Activated CD8-positive, alpha-beta T cell treated with anti-CD3 and anti-CD28 coated beads, Interleukin-2, amount 10 ng/mL, durations not matched to agents 7 days and 5 days (primary cell): ENCODE measurements at regions not wholly inside any gene's neighbourhood (a gene's known extent, or its start where the extent isn't known, plus 50 kb on each side); places are given as distances from the start of the nearest gene placed in this dataset.

Experiments
- ATAC-seq: fragments of 150-1000 bp; cut with Tn5 transposase; one replicate; pipeline ENCODE4 v1.10.0; 2021; ENCODE audit warnings: moderate library complexity
- CTCF ChIA-PET: fragments of 350-600 bp; sonication (Branson Sonifier 250); formaldehyde crosslinking; loops from one replicate; lab custom pipeline; 2021; ENCODE audit warnings: antibody characterized with exemption; lab: Charles Lee
- POLR2A ChIA-PET: fragments of 350-600 bp; sonication (Branson Sonifier 250); formaldehyde crosslinking; loops from one replicate; lab custom pipeline; 2021; ENCODE audit warnings: antibody characterized with exemption; lab: Charles Lee
- DNase-seq: peaks from one replicate; pipeline ENCODE4 v3.0.0-alpha.2; 2020
- H3K27ac Mint-ChIP-seq: one replicate; pipeline ENCODE4 v1.8.0; 2021; ENCODE audit warnings: mild to moderate bottlenecking, mixed read lengths
- H3K27me3 Mint-ChIP-seq: one replicate; pipeline ENCODE4 v1.8.0; 2021; ENCODE audit warnings: low read depth, mixed read lengths
- H3K36me3 Mint-ChIP-seq: one replicate; pipeline ENCODE4 v1.8.0; 2021; ENCODE audit warnings: low read depth, mixed read lengths
- H3K4me1 Mint-ChIP-seq: one replicate; pipeline ENCODE4 v1.8.0; 2021; ENCODE audit warnings: low read depth, mixed read lengths
- H3K4me3 Mint-ChIP-seq: one replicate; pipeline ENCODE4 v1.8.0; 2021; ENCODE audit warnings: mild to moderate bottlenecking, mixed read lengths
- H3K9me3 Mint-ChIP-seq: one replicate; pipeline ENCODE4 v1.8.0; 2022; ENCODE audit warnings: mixed read lengths; ENCODE audit not compliant: insufficient read depth

DNA sequence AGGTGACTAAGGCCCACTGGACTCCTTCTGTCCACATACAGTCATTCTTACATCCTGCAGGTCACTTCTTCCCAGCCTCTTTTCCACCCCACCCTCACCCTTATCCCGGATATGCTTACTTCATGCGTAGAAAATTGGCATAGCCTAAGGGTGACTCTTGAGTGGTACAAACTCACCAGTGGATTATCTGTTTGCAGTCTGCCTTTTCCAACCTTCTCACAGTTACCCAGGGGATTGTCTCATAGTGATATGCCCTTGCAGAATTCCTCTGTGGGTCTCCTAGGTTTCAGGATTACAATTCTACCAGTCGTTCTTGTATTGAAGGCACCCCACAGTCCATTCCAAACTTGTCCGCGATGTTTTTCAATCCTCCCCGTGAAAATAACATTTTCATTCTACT lies 752.9 kb upstream of the HS6ST1 start:
- H3K4me3 Mint-ChIP-seq = no peak overlapping the region
- ATAC-seq (no peak), DNase-seq (no peak)
- ChIA-PET CTCF (no interaction called here), POLR2A (no interaction called here)
- no peak overlapping the region for H3K27ac Mint-ChIP-seq
- H3K4me1 Mint-ChIP-seq = no peaks in the 10 kb centered on the region
- no peaks in the 10 kb centered on the region for H3K9me3 Mint-ChIP-seq
- no peaks in the 10 kb centered on the region for H3K27me3 Mint-ChIP-seq
- H3K36me3 Mint-ChIP-seq = no peaks in the 10 kb centered on the region

DNA sequence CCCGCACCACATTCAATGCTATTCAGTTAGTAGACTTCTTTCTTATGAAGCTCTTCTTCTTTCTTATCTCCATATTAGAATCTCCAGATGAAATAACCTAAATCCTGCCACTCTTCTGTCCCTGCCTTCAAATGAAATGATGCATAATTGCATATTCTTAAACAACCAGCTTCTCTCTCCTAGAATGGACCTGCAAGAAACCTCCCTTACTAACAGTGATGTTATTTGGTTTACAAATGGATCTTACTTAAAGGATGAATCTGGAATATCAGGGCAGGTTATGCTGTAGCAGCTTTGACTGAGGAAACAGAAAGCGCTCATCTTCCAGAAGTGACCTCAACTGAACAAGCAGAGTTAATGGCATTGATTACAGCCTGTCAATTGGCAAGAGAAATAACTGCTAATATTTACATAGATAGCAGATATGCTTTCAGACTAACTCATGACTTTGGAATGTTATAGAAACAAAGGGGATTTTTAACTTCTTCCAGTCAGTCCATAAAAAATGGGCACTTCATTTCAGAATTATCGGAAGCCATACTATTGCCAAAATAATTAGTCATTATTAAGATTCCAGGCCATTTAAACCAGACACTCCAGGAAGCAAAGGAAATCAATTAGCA lies 755.7 kb upstream of the HS6ST1 start:
- Mint-ChIP-seq H3K27ac (no peak overlapping the region), H3K27me3 (no peaks in the 10 kb centered on the region), H3K4me3 (no peak overlapping the region), H3K9me3 (no peaks in the 10 kb centered on the region), H3K4me1 (no peaks in the 10 kb centered on the region), H3K36me3 (no peaks in the 10 kb centered on the region)
- DNase-seq (no peak), ATAC-seq (no peak)
- POLR2A ChIA-PET = no interaction called here
- CTCF ChIA-PET = no interaction called here

DNA sequence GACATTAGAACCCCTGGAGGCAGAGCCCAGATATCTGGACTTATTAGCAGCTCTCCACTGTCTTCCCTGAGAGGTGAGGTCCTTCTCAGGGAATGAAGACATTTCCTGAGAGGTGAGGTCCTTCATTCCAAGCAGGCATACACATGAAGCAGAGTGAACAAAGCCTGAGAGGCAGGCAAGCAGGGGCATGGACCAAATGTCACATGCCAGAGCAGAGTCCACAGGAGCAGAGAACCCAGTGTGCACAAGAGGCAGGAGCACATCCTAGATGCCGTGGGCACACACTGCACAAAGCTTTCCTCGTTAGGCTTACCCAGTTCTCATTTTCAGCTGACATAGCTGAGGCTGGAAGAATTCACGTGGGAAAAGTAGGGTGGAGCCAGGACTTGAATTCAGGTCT lies 759.9 kb upstream of the HS6ST1 start:
- ATAC-seq (no peak), DNase-seq (no peak)
- Mint-ChIP-seq H3K9me3 (no peaks in the 10 kb centered on the region), H3K4me3 (no peak overlapping the region), H3K36me3 (no peaks in the 10 kb centered on the region), H3K27ac (no peak overlapping the region), H3K4me1 (no peaks in the 10 kb centered on the region), H3K27me3 (no peaks in the 10 kb centered on the region)
- ChIA-PET CTCF (no interaction called here), POLR2A (no interaction called here)

DNA sequence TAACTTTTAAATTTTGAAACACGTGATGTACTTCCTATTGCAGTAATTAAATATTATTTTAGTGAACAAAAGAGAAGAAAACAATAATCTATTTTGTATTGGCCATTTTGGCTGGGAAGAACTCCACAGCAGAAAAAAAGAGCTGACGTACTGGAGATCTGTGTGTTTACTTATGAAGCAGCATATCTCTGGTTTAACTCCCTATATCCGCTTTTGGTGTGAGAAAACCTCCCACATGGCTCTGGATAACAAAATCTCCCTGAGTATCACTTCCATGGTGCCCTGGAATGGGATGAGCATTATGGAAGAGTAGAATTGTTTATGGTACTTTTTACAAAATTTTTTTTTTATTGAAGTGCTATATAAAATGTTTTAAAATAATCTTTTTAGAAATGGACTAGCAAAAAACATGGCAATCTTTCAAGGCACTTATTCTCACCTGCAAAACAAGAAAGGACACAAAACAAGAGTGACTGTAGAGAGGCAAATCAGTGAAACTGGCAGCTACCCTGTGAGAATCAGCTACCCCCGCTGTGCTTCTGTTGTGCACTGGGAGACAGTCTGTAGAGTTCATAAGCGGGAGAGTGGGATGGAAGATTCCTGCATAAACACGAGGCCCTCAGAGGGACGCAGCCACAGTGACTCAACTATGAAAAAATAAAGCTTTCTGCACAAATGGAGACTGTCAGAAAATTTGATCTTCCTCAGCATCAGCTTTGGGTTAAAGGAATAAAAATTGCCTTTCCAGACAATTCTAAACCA lies 762.2 kb upstream of the HS6ST1 start:
- POLR2A ChIA-PET = no interaction called here
- Mint-ChIP-seq H3K36me3 (no peaks in the 10 kb centered on the region), H3K4me3 (no peak overlapping the region), H3K4me1 (no peaks in the 10 kb centered on the region), H3K27me3 (no peaks in the 10 kb centered on the region), H3K27ac (no peak overlapping the region), H3K9me3 (no peaks in the 10 kb centered on the region)
- CTCF ChIA-PET = no interaction called here
- DNase-seq = no peak
- ATAC-seq = no peak

DNA sequence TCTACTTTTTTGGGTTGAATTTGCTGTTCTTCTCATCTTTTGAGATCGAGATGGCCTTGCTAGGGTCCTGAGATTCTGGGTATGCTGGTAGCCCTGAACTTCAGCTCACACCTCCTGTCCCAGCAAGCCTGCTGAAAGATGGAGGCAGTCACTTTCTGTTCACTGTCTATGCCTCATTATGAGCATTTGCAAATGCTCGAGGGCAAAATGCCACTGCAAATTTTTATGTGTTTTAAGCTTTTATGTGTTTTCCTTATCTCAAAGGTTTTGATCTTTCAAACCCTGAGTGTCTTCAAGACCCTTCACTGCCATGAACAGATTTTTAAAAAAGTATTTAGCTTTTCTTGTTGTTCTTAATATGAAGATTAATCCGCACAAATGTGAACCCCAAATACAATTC lies 766.7 kb upstream of the HS6ST1 start:
- H3K27me3 Mint-ChIP-seq = no peaks in the 10 kb centered on the region
- ATAC-seq = no peak
- H3K4me3 Mint-ChIP-seq = no peak overlapping the region
- ChIA-PET POLR2A (no interaction called here), CTCF (no interaction called here)
- DNase-seq = no peak
- H3K36me3 Mint-ChIP-seq = no peaks in the 10 kb centered on the region
- H3K27ac Mint-ChIP-seq = no peak overlapping the region
- no peaks in the 10 kb centered on the region for H3K4me1 Mint-ChIP-seq
- no peaks in the 10 kb centered on the region for H3K9me3 Mint-ChIP-seq

DNA sequence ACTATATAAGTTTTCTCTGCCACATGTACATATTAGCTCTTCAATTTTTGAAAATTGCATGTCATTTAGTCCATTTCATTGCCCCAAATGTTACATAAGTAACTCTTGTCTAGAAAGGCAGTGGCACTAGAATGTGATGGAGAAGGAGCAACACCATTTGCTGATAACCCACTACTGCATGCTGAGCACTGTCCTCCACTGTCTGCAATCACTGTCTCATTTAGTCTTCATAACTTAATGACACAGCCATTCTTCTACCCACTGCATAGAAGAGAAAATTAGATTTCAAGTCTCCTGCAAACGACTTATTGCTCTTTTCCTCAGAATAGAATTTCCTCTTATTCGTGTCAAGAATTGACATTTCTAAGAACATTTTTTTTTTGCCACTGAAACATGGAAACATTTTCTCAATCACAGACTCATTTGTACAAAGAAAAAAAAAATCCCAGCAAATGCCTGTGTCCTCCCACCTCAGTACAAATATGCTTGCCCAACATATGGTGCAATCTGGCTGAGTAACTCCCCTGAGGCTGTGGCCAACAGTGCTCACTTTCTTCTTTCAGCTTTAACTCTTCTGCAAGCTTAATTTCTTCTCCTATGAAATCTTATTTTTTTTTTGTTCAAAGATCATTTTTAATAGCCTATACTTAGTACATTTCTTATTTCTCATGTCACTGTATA lies 768.6 kb upstream of the HS6ST1 start:
- no peaks in the 10 kb centered on the region for H3K4me1 Mint-ChIP-seq
- CTCF ChIA-PET = no interaction called here
- ATAC-seq (no peak), DNase-seq (no peak)
- H3K9me3 Mint-ChIP-seq = no peaks in the 10 kb centered on the region
- POLR2A ChIA-PET = no interaction called here
- no peaks in the 10 kb centered on the region for H3K36me3 Mint-ChIP-seq
- H3K27me3 Mint-ChIP-seq = no peaks in the 10 kb centered on the region
- H3K4me3 Mint-ChIP-seq = no peak overlapping the region
- H3K27ac Mint-ChIP-seq = no peak overlapping the region

DNA sequence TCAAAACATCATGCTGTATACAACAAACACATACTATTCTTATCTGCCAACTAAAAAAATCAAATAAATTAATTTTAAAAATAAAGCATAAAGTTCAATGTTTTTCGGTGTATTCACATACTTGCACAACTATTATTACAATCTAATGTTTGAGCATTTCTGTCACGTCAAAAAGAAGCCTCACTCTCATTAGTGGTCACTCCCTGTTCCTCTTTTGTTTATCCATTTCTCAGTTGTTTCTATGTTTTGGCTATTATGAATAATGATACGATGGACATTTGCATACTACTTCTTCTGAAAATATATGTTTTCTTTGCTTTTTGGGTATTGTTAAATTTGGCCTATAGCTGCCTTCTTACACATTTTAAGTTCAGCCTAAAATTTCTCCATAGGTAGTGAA lies 773.0 kb upstream of the HS6ST1 start:
- no peak for DNase-seq
- POLR2A ChIA-PET = no interaction called here
- H3K36me3 Mint-ChIP-seq = no peaks in the 10 kb centered on the region
- H3K27me3 Mint-ChIP-seq = no peaks in the 10 kb centered on the region
- no peaks in the 10 kb centered on the region for H3K4me1 Mint-ChIP-seq
- no peak overlapping the region for H3K27ac Mint-ChIP-seq
- no peak for ATAC-seq
- H3K4me3 Mint-ChIP-seq = no peak overlapping the region
- CTCF ChIA-PET = no interaction called here
- no peaks in the 10 kb centered on the region for H3K9me3 Mint-ChIP-seq

DNA sequence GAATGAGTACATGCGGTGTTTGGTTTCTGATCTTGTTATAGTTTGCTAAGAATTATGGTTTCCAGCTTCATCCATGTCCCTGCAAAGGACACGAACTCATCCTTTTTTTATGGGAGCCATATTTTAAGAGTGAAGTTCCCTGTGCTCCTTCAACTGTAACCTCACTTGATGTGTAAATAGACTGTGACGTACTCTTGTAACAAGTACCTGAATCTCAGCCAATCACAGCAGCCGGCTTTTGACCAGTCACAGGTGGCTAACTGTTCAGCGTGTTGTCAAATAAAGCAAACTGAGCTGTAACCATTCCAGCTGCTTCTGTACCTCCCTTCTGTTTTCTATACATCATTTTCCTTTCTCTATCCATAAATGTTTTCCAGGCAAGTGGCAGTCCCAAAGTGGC lies 774.3 kb upstream of the HS6ST1 start:
- ATAC-seq = no peak

DNA sequence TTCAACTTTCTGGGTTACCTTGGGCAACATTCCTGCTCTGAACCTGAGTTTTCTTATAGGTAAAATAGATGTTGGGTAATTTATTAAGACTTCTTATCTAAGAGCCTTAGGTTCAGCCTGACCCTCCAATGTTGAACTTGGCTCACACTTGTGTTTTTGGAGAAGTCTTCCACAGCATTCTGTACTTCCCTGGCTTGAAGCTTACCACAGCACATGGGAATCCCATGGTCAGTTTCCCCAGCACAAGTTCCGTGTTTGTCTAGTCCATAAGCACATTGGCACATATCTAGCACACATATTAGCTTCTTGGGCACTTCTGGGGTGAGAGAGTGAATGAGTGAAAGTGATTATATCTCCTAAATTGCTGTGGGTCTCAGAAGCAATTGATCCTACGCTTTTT lies 782.5 kb upstream of the HS6ST1 start:
- no peaks in the 10 kb centered on the region for H3K27me3 Mint-ChIP-seq
- no peak for DNase-seq
- POLR2A ChIA-PET = no interaction called here
- H3K27ac Mint-ChIP-seq = no peak overlapping the region
- no peak for ATAC-seq
- H3K9me3 Mint-ChIP-seq = no peaks in the 10 kb centered on the region
- CTCF ChIA-PET = no interaction called here
- H3K4me1 Mint-ChIP-seq = no peaks in the 10 kb centered on the region
- H3K36me3 Mint-ChIP-seq = no peaks in the 10 kb centered on the region
- no peak overlapping the region for H3K4me3 Mint-ChIP-seq

More for the DNA sequence above, 774.3 kb upstream of the HS6ST1 start:
- CTCF ChIA-PET = no interaction called here
- Mint-ChIP-seq H3K4me1 (no peaks in the 10 kb centered on the region), H3K4me3 (no peak overlapping the region), H3K9me3 (no peaks in the 10 kb centered on the region), H3K27me3 (no peaks in the 10 kb centered on the region), H3K36me3 (no peaks in the 10 kb centered on the region), H3K27ac (no peak overlapping the region)
- POLR2A ChIA-PET = no interaction called here
- no peak for DNase-seq

DNA sequence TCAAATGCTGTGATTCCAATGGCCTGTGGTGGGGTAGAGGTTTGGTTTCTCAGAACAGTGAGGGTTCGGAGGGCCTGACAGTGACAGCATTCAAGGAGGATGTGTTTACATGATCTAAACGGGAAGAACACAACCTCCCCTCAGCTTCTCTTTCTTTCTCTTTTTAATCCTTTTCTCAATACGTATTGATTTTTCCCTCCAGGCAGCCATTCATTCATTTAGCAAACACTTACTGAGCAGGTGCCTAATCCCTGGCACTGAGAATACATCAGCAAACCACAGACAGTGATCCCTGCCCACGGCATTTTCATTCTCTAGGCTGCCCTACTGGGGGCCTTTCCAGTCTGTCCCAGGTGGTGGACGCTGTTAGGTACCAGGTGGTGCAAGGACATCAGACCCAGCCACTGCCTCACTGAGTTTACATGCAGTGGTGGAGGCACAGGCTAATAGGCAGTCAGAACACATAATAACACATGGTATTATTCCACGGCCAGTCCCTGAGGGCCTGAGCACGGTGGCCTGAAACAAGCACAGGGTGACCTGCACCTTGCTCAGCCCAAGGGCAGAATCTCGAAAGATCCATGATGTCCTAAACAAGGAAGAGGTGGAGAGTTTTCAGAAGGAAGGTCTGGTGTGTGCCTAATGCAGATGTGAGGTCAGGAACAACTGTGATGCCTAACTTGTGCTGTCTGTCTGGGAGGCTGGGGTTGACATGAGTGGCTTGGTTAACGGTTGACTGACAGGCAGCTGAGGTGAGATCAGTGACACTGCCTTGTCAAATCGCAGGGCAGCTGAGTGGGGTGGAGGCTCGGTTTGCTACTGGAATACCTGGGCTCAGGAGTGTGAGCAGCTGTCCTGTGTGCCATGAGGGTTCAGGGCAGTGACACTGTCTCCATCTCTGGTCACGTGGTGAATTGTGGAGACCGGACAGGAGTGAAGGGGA lies 785.5 kb upstream of the HS6ST1 start:
- no peak overlapping the region for H3K4me3 Mint-ChIP-seq
- no peak for ATAC-seq

DNA sequence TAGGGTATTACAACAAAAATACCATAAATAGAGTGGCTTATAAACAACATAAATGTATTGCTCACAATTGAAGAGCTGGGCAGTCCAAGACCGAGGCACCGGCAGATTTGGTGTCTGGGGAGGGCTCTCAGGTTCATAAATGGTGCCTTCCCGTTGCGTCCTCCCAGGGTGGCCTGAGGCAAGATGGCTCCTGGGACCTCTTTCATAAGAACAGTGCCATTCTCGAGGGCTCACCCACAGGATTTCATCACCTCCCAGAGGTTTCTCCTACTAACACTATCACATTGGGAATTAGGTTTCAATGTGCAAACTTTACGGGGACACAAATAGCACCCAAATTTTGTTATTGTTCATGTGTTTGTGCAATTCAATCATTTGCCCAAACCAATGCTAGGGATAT lies 793.5 kb upstream of the HS6ST1 start:
- Mint-ChIP-seq H3K27ac (no peak overlapping the region), H3K4me3 (no peak overlapping the region), H3K4me1 (no peaks in the 10 kb centered on the region), H3K36me3 (no peaks in the 10 kb centered on the region), H3K9me3 (no peaks in the 10 kb centered on the region), H3K27me3 (no peaks in the 10 kb centered on the region)
- ChIA-PET POLR2A (no interaction called here), CTCF (no interaction called here)
- no peak for DNase-seq
- ATAC-seq = no peak

More for the DNA sequence above, 785.5 kb upstream of the HS6ST1 start:
- no peak for DNase-seq
- Mint-ChIP-seq H3K4me1 (no peaks in the 10 kb centered on the region), H3K27me3 (no peaks in the 10 kb centered on the region), H3K27ac (no peak overlapping the region), H3K9me3 (no peaks in the 10 kb centered on the region), H3K36me3 (no peaks in the 10 kb centered on the region)
- ChIA-PET CTCF (no interaction called here), POLR2A (no interaction called here)

DNA sequence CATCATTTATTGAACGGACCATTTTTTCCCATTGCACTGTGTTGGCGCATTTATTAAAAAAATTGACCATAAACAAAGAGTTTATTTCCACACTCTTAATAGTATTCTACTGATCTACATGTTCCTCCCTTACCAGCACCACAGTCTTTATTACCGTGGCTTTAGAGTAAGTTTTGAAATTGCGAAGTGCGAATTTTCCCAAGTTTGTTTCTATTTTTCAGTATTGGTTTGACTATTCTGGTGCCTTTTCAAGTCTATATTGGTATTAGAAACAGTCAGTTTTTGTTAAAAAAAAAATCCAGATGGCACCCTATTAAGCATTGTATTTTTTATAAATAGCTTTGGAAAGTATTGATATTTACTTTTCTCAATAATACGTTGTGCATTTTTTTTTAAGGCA lies 795.1 kb upstream of the HS6ST1 start:
- DNase-seq = no peak
- no peak for ATAC-seq
- H3K27ac Mint-ChIP-seq = no peak overlapping the region
- H3K27me3 Mint-ChIP-seq = no peaks in the 10 kb centered on the region
- no peaks in the 10 kb centered on the region for H3K4me1 Mint-ChIP-seq
- ChIA-PET POLR2A (no interaction called here), CTCF (no interaction called here)
- no peaks in the 10 kb centered on the region for H3K9me3 Mint-ChIP-seq
- no peak overlapping the region for H3K4me3 Mint-ChIP-seq
- no peaks in the 10 kb centered on the region for H3K36me3 Mint-ChIP-seq
